ENCODE measurements at regions not wholly inside any gene's neighbourhood (a gene's known extent, or its start where the extent isn't known, plus 50 kb on each side); places are given as distances from the start of the nearest gene placed in this dataset.

GRCh38 chr6:163679012-163679660, 264.6 kb downstream of the QKI start:
- TF ChIP-seq, protein P1, sequence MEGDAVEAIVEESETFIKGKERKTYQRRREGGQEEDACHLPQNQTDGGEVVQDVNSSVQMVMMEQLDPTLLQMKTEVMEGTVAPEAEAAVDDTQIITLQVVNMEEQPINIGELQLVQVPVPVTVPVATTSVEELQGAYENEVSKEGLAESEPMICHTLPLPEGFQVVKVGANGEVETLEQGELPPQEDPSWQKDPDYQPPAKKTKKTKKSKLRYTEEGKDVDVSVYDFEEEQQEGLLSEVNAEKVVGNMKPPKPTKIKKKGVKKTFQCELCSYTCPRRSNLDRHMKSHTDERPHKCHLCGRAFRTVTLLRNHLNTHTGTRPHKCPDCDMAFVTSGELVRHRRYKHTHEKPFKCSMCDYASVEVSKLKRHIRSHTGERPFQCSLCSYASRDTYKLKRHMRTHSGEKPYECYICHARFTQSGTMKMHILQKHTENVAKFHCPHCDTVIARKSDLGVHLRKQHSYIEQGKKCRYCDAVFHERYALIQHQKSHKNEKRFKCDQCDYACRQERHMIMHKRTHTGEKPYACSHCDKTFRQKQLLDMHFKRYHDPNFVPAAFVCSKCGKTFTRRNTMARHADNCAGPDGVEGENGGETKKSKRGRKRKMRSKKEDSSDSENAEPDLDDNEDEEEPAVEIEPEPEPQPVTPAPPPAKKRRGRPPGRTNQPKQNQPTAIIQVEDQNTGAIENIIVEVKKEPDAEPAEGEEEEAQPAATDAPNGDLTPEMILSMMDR (conservative IDR thresholded peaks at IDR 0.05), result no peak

More at GRCh38 chr6:163679012-163679660, 264.6 kb downstream of the QKI start:
- no peak overlapping the region for H3K27ac ChIP-seq (ENCODE audit: insufficient read length, low read depth, low read length)
- no peaks in the 10 kb centered on the region for H3K79me2 ChIP-seq (ENCODE audit: insufficient read depth, low read length)
- H3K18ac ChIP-seq (ENCODE audit: insufficient read length, low read depth, low read length), result no peak overlapping the region
- Mint-ChIP-seq H3K4me3 (no peak overlapping the region), H3K9me3 (peaks cover 12 to 20% of the 10 kb centered on the region in 2 experiments), H3K36me3 (ENCODE audit: insufficient read depth in 1 of 3, low read depth in 3 of 3) (peaks cover 0 to 15% (median 2%) of the 10 kb centered on the region in 3 experiments; a peak in 4 of 7 replicates), H3K4me1 (peaks cover 3 to 8% of the 10 kb centered on the region in 2 experiments; a peak in 3 of 4 replicates), H3K27me3 (ENCODE audit: low read depth) (no peaks in the 10 kb centered on the region), H3K27ac (no peak overlapping the region)
- no peak overlapping the region for H4K91ac ChIP-seq (ENCODE audit: insufficient read length, low read depth, low read length)
- no peak overlapping the region for H4K5ac ChIP-seq (ENCODE audit: insufficient read length, low read depth, low read length)
- H3K23ac ChIP-seq (ENCODE audit: insufficient read length, low read depth, low read length), result no peak overlapping the region
- no peak overlapping the region for H3K9ac ChIP-seq (ENCODE audit: extremely low read depth, insufficient read length, low read length)
- H4K20me1 ChIP-seq (ENCODE audit: control insufficient read depth, insufficient read depth, insufficient read length), result no peaks in the 10 kb centered on the region
- no peak for DNase-seq
- H2BK15ac ChIP-seq (ENCODE audit: low read depth, low read length), result no peak overlapping the region
- no peak overlapping the region for H3K4me2 ChIP-seq (ENCODE audit: insufficient read depth, insufficient read length, low read length)
- H3K9me3 ChIP-seq (ENCODE audit: control insufficient read depth, low read depth, low read length), result no peaks in the 10 kb centered on the region
- H3K4me1 ChIP-seq (ENCODE audit: insufficient read depth, low read length), result no peaks in the 10 kb centered on the region
- H3K23me2 ChIP-seq (ENCODE audit: insufficient read length, low read depth, low read length, poor library complexity, severe bottlenecking), result no peaks in the 10 kb centered on the region
- no peak overlapping the region for H2BK5ac ChIP-seq (ENCODE audit: insufficient read length, low read length)
- no peak overlapping the region for H3K56ac ChIP-seq (ENCODE audit: insufficient read length, low read depth, low read length)
- H4K8ac ChIP-seq (replicated peaks; ENCODE audit: insufficient read length, low read depth, low read length), result no peak overlapping the region
- H2BK12ac ChIP-seq (ENCODE audit: insufficient read length, low read depth, low read length), result no peak overlapping the region
- H2BK120ac ChIP-seq (ENCODE audit: low read depth, low read length, poor library complexity, severe bottlenecking), result no peak overlapping the region
- no peak overlapping the region for H3K14ac ChIP-seq (ENCODE audit: insufficient read depth, low read length)
- WGBS (ENCODE audit: extremely low coverage, insufficient read length, low lambda C conversion rate), result no CpG with 5 or more reads among the region's 3 CpGs
- no peak overlapping the region for H2BK20ac ChIP-seq (ENCODE audit: low read depth, low read length, poor library complexity, severe bottlenecking)
- H2AK5ac ChIP-seq (ENCODE audit: insufficient read length, low read length), result no peak overlapping the region
- no peak overlapping the region for H3K4ac ChIP-seq (ENCODE audit: low read depth, low read length)
- no peaks in the 10 kb centered on the region for H3K27me3 ChIP-seq (ENCODE audit: insufficient read depth, low read length)
- no peaks in the 10 kb centered on the region for H3K79me1 ChIP-seq (ENCODE audit: insufficient read depth, low read depth, low read length, poor library complexity, severe bottlenecking)
- no peak overlapping the region for H3T11ph ChIP-seq (ENCODE audit: low read length)
- no peak overlapping the region for H2AFZ ChIP-seq (ENCODE audit: low read length)

Data from H9 (cell line).